Heart left ventricle (tissue), 13 donors: ENCODE measurements at regions not wholly inside any gene's neighbourhood (a gene's known extent, or its start where the extent isn't known, plus 50 kb on each side); places are given as distances from the start of the nearest gene placed in this dataset.

Source experiments
- POLR2A ChIP-seq, 2 donors: fragments of 450-650 bp; IDR thresholded peaks; one replicate each; pipeline ENCODE4 v1.6.1; 2017; ENCODE audit warnings: antibody characterized with exemption in 2 of 2, mild to moderate bottlenecking in 2 of 2, moderate library complexity in 2 of 2
- TF ChIP-seq, protein P1 (sequence below), 12 donors: fragments of 200-600 bp; sonication (generic) in 4 of 12; IDR thresholded peaks; one replicate each; pipeline versions ENCODE4 v1.5.0 to v1.8.0; 2018 to 2022; ENCODE audit warnings: antibody characterized with exemption in 12 of 12, mild to moderate bottlenecking in 5 of 12
- donor health status: ischemic (EF 13 %, LVEDD 7.1; RV severe dilation, severe dysfunction).
- donor health status: DM: no; HTN: yes; CAD: no.
- donor health status: DM: no; HTN: no; CAD: no.
- donor health status: ischemic (EF 25% LVEDD 6.9; RV normal size, moderate dysfunction).
- donor health status: ischemic (EF 25% LVEDD 5.7; RV mildly dilated, moderate dysfunction).
- donor health status: ischemic (EF 35%, LVEDD 5.7; RV mildly dilated, moderate dysfunction).
- donor health status: nonischemic (EF 11% LVEDD 7.7; RV severe dilation, severe dysfunction).
- donor health status: DM: yes; HTN: yes; CAD: no.
- donor health status: PGD.
- donor health status: ischemic (EF 29% LVEDD 5.4; RV normal size, mild dysfunction).
- donor health status: nonischemic (EF 23%, LVEDD 6.1; RV moderate dilation, normal function).

DNA sequence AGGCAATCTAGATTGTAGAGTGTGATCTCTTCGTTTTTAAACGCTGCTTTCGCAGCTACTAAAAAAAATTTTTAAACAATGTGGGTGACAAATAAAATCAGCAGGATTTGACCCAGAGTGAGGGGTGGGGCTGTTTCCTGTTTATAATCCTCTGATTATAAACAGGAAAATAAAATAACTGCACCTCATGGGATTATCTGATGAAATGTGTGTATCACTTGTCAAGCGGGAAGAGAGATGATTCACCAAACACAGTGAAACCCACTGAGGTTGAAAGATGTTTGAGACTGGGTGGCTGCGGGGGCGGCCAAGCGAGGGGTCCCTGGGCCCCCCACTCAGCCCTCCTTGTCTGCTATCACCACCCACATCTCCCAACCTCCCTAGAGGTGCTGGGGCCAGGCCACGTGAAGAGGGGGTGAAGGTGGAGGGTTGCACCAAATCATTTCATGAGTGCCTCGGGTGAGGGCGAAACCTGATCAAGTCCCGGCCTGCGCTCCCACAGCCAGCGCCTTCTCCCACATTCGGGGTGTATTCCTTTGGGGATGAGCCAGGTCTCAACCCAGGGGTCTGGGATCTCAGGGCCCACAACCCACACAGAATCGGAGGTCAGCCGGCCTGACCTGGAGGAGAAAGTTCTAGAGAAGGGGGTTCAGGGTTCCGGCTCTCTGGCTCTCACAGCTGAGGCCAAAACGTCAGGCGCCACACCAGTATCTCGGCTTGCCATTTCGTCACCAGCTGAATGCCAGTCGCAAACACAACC, 212.5 kb downstream of the BMP7 start:
- TF ChIP-seq, protein P1, sequence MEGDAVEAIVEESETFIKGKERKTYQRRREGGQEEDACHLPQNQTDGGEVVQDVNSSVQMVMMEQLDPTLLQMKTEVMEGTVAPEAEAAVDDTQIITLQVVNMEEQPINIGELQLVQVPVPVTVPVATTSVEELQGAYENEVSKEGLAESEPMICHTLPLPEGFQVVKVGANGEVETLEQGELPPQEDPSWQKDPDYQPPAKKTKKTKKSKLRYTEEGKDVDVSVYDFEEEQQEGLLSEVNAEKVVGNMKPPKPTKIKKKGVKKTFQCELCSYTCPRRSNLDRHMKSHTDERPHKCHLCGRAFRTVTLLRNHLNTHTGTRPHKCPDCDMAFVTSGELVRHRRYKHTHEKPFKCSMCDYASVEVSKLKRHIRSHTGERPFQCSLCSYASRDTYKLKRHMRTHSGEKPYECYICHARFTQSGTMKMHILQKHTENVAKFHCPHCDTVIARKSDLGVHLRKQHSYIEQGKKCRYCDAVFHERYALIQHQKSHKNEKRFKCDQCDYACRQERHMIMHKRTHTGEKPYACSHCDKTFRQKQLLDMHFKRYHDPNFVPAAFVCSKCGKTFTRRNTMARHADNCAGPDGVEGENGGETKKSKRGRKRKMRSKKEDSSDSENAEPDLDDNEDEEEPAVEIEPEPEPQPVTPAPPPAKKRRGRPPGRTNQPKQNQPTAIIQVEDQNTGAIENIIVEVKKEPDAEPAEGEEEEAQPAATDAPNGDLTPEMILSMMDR (IDR thresholded peaks at IDR 0.05), result no peak
- no peak for TF ChIP-seq POLR2A (IDR thresholded peaks at IDR 0.05)
